Choroid plexus epithelial cell (primary cell): ENCODE measurements at regions not wholly inside any gene's neighbourhood (a gene's known extent, or its start where the extent isn't known, plus 50 kb on each side); places are given as distances from the start of the nearest gene placed in this dataset.

ENCODE experiments used
- DNase-seq: peaks from one replicate; pipeline ENCODE4 v3.0.0-alpha.2; 2010; ENCODE audit warnings: low read depth
- H3K4me3 ChIP-seq: 2 replicates; pipeline ENCODE4 v1.5.1; 2011; ENCODE audit warnings: low read depth, mild to moderate bottlenecking, control low read depth, low read length, moderate library complexity
- CTCF ChIP-seq: conservative IDR thresholded peaks from 2 replicates; pipeline ENCODE4 v1.5.1; 2011; ENCODE audit warnings: low read depth, mild to moderate bottlenecking, control low read depth, inconsistent platforms, low read length, moderate library complexity

- no peak overlapping the region for H3K4me3 ChIP-seq
- no peak for TF ChIP-seq CTCF
- peak; percentile 77 for DNase-seq
These were observed 762.1 kb upstream of the ARGLU1 start for GRCh38 chr13:107329991-107330390.

- TF ChIP-seq CTCF = no peak
- peak; percentile 21 for DNase-seq
- no peak overlapping the region for H3K4me3 ChIP-seq
These were observed 756.7 kb upstream of the ARGLU1 start for GRCh38 chr13:107324416-107325204.

GRCh38 chr13:107322228-107322627 lies 754.3 kb upstream of the ARGLU1 start:
- no peak overlapping the region for H3K4me3 ChIP-seq
- DNase-seq = no peak
- TF ChIP-seq CTCF = no peak

GRCh38 chr13:107305178-107305577 lies 737.2 kb upstream of the ARGLU1 start:
- TF ChIP-seq CTCF = no peak
- DNase-seq = no peak
- H3K4me3 ChIP-seq = no peak overlapping the region

GRCh38 chr13:107301724-107302374 lies 733.9 kb upstream of the ARGLU1 start:
- no peak overlapping the region for H3K4me3 ChIP-seq
- peak; percentile 56 for DNase-seq
- peak; percentile 41 for TF ChIP-seq CTCF

- no peak for TF ChIP-seq CTCF
- no peak overlapping the region for H3K4me3 ChIP-seq
- DNase-seq = no peak
These were observed 731.8 kb upstream of the ARGLU1 start for GRCh38 chr13:107299717-107300116.
